ACHN (cell line): ENCODE measurements at regions not wholly inside any gene's neighbourhood (a gene's known extent, or its start where the extent isn't known, plus 50 kb on each side); places are given as distances from the start of the nearest gene placed in this dataset.

Experiments
- DNase-seq: peaks from one replicate; pipeline ENCODE4 v3.0.0-alpha.2; 2015
- in situ Hi-C: cut with HindIII; loops from 2 replicates; pipeline ENCODE4 v1.10.0; 2017; ENCODE audit warnings: low sequenced_read_pairs, low pct_ligation_motif_present, low pct_unique_long_range_greater_than_20kb

GRCh38 chr14:29301571-29301970 is 535.0 kb downstream of the FOXG1 start:
- in situ Hi-C loops, result no loop called here

GRCh38 chr14:29310210-29310609 is 543.6 kb downstream of the FOXG1 start:
- in situ Hi-C loops, result no loop called here
- no peak for DNase-seq

More at GRCh38 chr14:29301571-29301970, 535.0 kb downstream of the FOXG1 start:
- DNase-seq, result no peak

GRCh38 chr14:29310757-29311156 is 544.2 kb downstream of the FOXG1 start:
- in situ Hi-C loops, result no loop called here
- peak; percentile 14 for DNase-seq

- no peak for DNase-seq
- in situ Hi-C loops, result no loop called here
Observed at GRCh38 chr14:29311983-29312382, 545.4 kb downstream of the FOXG1 start.

GRCh38 chr14:29316936-29317335 is 550.3 kb downstream of the FOXG1 start:
- in situ Hi-C loops, result no loop called here
- no peak for DNase-seq

GRCh38 chr14:29317423-29317822 is 550.8 kb downstream of the FOXG1 start:
- in situ Hi-C loops, result no loop called here
- no peak for DNase-seq

GRCh38 chr14:29320286-29320685 is 553.7 kb downstream of the FOXG1 start:
- DNase-seq, result no peak
- in situ Hi-C loops, result no loop called here

- in situ Hi-C loops, result no loop called here
Observed at GRCh38 chr14:29321646-29322045, 555.1 kb downstream of the FOXG1 start.

GRCh38 chr14:29339494-29340172 is 573.0 kb downstream of the FOXG1 start:
- DNase-seq, result peak; percentile 3
- in situ Hi-C loops, result no loop called here

More at GRCh38 chr14:29321646-29322045, 555.1 kb downstream of the FOXG1 start:
- no peak for DNase-seq

- in situ Hi-C loops, result no loop called here
- DNase-seq, result no peak
Observed at GRCh38 chr14:29348504-29348903, 579.1 kb downstream of the PRKD1 start.

- DNase-seq, result no peak
- in situ Hi-C loops, result no loop called here
Observed at GRCh38 chr14:29350496-29350895, 577.2 kb downstream of the PRKD1 start.

- no peak for DNase-seq
- in situ Hi-C loops, result no loop called here
Observed at GRCh38 chr14:29351996-29352705, 575.5 kb downstream of the PRKD1 start.

GRCh38 chr14:29352706-29353080 is 575.0 kb downstream of the PRKD1 start:
- no peak for DNase-seq
- in situ Hi-C loops, result no loop called here

- DNase-seq, result no peak
- in situ Hi-C loops, result no loop called here
Observed at GRCh38 chr14:29353513-29353912, 574.1 kb downstream of the PRKD1 start.

- DNase-seq, result no peak
- in situ Hi-C loops, result no loop called here
Observed at GRCh38 chr14:29354486-29354885, 573.2 kb downstream of the PRKD1 start.

GRCh38 chr14:29355331-29355730 is 572.3 kb downstream of the PRKD1 start:
- no peak for DNase-seq
- in situ Hi-C loops, result no loop called here

GRCh38 chr14:29355846-29356245 is 571.8 kb downstream of the PRKD1 start:
- in situ Hi-C loops, result no loop called here
- DNase-seq, result no peak

- in situ Hi-C loops, result no loop called here
- no peak for DNase-seq
Observed at GRCh38 chr14:29360656-29361055, 567.0 kb downstream of the PRKD1 start.

GRCh38 chr14:29370024-29370423 is 557.6 kb downstream of the PRKD1 start:
- in situ Hi-C loops, result no loop called here

GRCh38 chr14:29376237-29376636 is 551.4 kb downstream of the PRKD1 start:
- DNase-seq, result no peak
- in situ Hi-C loops, result no loop called here

More at GRCh38 chr14:29370024-29370423, 557.6 kb downstream of the PRKD1 start:
- no peak for DNase-seq
